GM12873 (cell line): ENCODE measurements at regions not wholly inside any gene's neighbourhood (a gene's known extent, or its start where the extent isn't known, plus 50 kb on each side); places are given as distances from the start of the nearest gene placed in this dataset.

ENCODE experiments used
- TF ChIP-seq, protein P1 (sequence below): IDR thresholded peaks from 2 replicates; pipeline ENCODE4 v1.5.1; 2012; ENCODE audit warnings: low read depth, mild to moderate bottlenecking, moderate library complexity, low read length, control low read depth; ENCODE audit not compliant: insufficient read depth; ENCODE audit errors: missing control alignments

GRCh38 chr11:27241311-27242122, 121.5 kb downstream of the CCDC34 start:
- TF ChIP-seq, protein P1, sequence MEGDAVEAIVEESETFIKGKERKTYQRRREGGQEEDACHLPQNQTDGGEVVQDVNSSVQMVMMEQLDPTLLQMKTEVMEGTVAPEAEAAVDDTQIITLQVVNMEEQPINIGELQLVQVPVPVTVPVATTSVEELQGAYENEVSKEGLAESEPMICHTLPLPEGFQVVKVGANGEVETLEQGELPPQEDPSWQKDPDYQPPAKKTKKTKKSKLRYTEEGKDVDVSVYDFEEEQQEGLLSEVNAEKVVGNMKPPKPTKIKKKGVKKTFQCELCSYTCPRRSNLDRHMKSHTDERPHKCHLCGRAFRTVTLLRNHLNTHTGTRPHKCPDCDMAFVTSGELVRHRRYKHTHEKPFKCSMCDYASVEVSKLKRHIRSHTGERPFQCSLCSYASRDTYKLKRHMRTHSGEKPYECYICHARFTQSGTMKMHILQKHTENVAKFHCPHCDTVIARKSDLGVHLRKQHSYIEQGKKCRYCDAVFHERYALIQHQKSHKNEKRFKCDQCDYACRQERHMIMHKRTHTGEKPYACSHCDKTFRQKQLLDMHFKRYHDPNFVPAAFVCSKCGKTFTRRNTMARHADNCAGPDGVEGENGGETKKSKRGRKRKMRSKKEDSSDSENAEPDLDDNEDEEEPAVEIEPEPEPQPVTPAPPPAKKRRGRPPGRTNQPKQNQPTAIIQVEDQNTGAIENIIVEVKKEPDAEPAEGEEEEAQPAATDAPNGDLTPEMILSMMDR = no peak

DNA sequence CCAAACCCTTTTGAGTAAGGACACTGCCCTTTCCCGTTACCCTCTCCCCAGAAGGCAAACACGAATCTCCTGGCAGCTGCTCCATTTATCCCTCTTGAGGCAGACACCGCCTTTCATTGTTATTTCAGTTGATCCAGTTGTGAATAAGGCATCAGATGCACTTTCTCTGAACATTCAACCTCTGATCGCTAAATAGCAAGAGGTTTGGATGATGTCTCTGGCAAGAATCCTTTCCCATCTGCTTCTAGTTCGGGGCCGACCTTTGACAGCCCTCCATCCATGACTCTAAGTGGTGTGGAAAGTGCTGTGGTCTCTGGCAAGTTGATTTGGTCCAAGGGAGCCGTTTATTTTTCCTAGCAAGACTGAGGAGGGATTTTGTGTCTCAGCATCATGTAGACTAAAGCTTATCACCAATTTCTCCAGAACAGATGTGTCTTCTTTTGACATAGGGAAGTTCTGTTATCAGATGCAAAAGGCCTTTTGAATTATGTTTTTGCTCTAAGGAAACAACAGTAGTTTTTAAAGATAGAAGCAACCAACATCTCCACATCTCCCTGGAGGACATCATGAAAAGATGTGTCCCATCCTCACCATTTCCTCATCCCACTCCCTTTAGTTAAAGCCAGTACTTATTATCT, 123.6 kb downstream of the CCDC34 start:
- TF ChIP-seq, protein P1 = no peak

DNA sequence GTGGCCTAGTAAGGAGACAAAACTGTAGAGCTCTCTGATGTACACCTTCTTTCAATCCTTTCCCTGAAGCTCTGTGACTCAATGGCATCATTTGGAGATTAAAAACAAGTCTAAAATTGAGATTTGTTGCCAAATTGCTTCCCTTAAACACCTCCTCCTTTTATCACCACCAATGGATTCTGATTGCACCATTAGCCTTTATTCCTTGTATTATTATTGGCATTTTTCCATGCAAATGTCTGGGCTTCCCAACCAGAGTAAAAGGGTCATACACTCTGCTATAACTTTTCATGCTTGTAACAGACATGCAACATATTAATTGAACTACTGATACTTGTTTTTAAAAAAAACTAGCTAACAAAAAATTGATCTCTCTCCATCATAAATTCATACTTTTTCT, 124.2 kb downstream of the CCDC34 start:
- TF ChIP-seq, protein P1 = no peak

DNA sequence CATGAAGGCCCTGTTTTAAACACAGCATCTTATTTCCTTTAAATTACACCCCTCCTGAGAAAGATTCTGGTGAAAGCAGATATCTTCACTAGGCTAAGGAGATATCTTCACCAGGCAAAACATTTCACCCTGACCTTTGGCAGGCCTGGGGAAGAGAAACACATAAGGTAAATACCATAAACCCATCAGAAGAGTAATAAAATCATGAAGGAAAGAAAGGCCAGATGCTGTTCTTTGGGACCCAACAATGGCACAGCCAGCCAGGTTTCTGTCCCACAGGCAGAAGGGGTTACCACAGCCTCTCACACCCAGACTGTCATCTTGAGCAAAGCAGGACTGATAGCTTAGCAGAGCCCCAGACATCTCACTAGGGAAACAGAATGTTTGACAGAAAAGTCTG, 125.4 kb downstream of the CCDC34 start:
- TF ChIP-seq, protein P1 = no peak

DNA sequence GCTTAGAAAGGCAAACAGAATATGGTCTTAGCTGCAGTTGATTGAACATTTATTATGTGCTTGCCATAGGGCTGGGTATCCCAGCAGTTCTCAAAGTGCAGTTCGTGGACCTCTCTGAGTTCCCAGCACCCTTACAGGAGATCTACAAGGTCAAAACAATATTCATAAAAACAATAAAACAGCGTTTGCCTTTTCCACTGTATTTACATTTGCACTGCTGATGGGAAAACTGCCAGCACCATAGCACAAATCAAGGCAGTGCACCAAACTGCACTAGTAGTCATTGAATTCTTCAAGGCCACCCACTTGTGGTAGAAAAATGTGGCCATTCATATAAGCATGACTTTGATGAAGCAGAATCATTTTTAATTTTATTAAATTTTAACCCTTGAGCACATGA, 128.1 kb downstream of the CCDC34 start:
- TF ChIP-seq, protein P1 = no peak

GRCh38 chr11:27234043-27234668, 128.9 kb downstream of the CCDC34 start:
- TF ChIP-seq, protein P1 = no peak

DNA sequence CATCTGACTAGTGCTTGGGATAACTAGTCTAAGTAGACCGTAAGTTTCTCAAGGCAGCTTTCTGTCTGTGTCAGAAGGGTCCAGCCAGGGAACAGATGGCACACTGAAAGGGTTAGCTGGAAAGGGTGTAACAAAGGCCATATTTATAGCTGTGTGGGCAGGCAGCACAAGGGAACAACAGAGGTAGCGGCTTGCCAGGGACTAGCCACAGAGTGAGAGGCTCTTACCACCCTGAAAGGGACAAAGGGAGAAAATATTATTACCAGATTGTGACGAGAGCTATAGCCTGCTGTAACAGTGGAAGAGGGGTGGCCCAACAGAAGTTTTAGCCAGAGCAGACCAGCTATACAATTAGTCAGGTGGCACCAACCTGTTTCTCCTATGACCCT, 129.4 kb downstream of the CCDC34 start:
- TF ChIP-seq, protein P1 = no peak
